GM12878 (cell line): ENCODE measurements at regions not wholly inside any gene's neighbourhood (a gene's known extent, or its start where the extent isn't known, plus 50 kb on each side); places are given as distances from the start of the nearest gene placed in this dataset.

ENCODE experiments used
- BCL11A ChIP-seq: IDR thresholded peaks from 2 replicates; pipeline ENCODE4 v1.6.1; 2011; ENCODE audit warnings: low read depth, low read length
- CBFB ChIP-seq: IDR thresholded peaks from 2 replicates; pipeline ENCODE4 v1.6.1; 2016; ENCODE audit warnings: antibody characterized with exemption, low read depth
- CREM ChIP-seq: IDR thresholded peaks from 2 replicates; pipeline ENCODE4 v1.6.1; 2014; ENCODE audit warnings: antibody characterized with exemption, low read depth
- GATAD2B ChIP-seq: fragments of 450-650 bp; conservative IDR thresholded peaks from 2 replicates; pipeline ENCODE4 v1.6.1; 2017; ENCODE audit warnings: low read depth, mild to moderate bottlenecking, moderate library complexity
- HDAC2 ChIP-seq: fragments of 200-600 bp; sonication (generic); IDR thresholded peaks from 2 replicates; pipeline ENCODE4 v1.6.1; 2017
- IKZF1 ChIP-seq: fragments of 450-650 bp; conservative IDR thresholded peaks from 2 replicates; pipeline ENCODE4 v1.6.1; 2017; ENCODE audit warnings: antibody characterized with exemption, mild to moderate bottlenecking
- IKZF2 ChIP-seq, 2 experiments: fragments of 450-650 bp; IDR thresholded peaks; 2 replicates each; pipeline ENCODE4 v1.6.1; 2017; ENCODE audit warnings: mild to moderate bottlenecking in 2 of 2, moderate library complexity in 2 of 2
- IRF4 ChIP-seq: IDR thresholded peaks from 2 replicates; pipeline ENCODE4 v1.6.1; 2011; ENCODE audit warnings: low read depth, low read length
- JUNB ChIP-seq: IDR thresholded peaks from 2 replicates; pipeline ENCODE4 v1.6.1; 2016; ENCODE audit warnings: antibody characterized with exemption, mild to moderate bottlenecking
- LARP7 ChIP-seq: fragments of 450-650 bp; IDR thresholded peaks from 2 replicates; pipeline ENCODE4 v1.6.1; 2017; ENCODE audit warnings: mild to moderate bottlenecking
- MEF2B ChIP-seq: fragments of 450-650 bp; IDR thresholded peaks from 2 replicates; pipeline ENCODE4 v1.6.1; 2018; ENCODE audit warnings: mild to moderate bottlenecking, moderate library complexity; ENCODE audit not compliant: partially characterized antibody, poor library complexity, severe bottlenecking
- MTA2 ChIP-seq: fragments of 450-650 bp; IDR thresholded peaks from 2 replicates; pipeline ENCODE4 v1.6.1; 2016; ENCODE audit warnings: low read depth, mild to moderate bottlenecking, moderate library complexity
- MYB ChIP-seq: fragments of 150-350 bp; IDR thresholded peaks from 2 replicates; pipeline ENCODE4 v1.6.1; 2014; ENCODE audit warnings: mild to moderate bottlenecking, low read depth, low read length, borderline replicate concordance
- NBN ChIP-seq: fragments of 450-650 bp; IDR thresholded peaks from 2 replicates; pipeline ENCODE4 v1.6.1; 2016
- NR2F1 ChIP-seq: fragments of 450-650 bp; conservative IDR thresholded peaks from 2 replicates; pipeline ENCODE4 v1.6.1; 2017; ENCODE audit warnings: mild to moderate bottlenecking
- POU2F2 ChIP-seq: IDR thresholded peaks from 3 replicates; pipeline ENCODE4 v1.6.1; 2011; ENCODE audit warnings: low read depth, mild to moderate bottlenecking, low read length, borderline replicate concordance
- RUNX3 ChIP-seq: IDR thresholded peaks from 2 replicates; pipeline ENCODE4 v1.6.1; 2012; ENCODE audit warnings: low read length, inconsistent platforms
- SP1 ChIP-seq: IDR thresholded peaks from one replicate; pipeline ENCODE4 v1.6.1; 2011; ENCODE audit warnings: low read depth, low read length
- SPI1 ChIP-seq: IDR thresholded peaks from 2 replicates; pipeline ENCODE4 v1.6.1; 2011; ENCODE audit warnings: low read depth, mild to moderate bottlenecking, low read length, moderate library complexity, borderline replicate concordance; ENCODE audit not compliant: insufficient read depth
- TCF7 ChIP-seq: IDR thresholded peaks from 2 replicates; pipeline ENCODE4 v1.6.1; 2014; ENCODE audit warnings: antibody characterized with exemption, borderline replicate concordance
- YY1 ChIP-seq: IDR thresholded peaks from 2 replicates; pipeline ENCODE4 v1.6.1; 2011; ENCODE audit warnings: low read depth, mild to moderate bottlenecking, low read length
- ZNF207 ChIP-seq: fragments of 450-650 bp; IDR thresholded peaks from 2 replicates; pipeline ENCODE4 v1.6.1; 2014; ENCODE audit warnings: antibody characterized with exemption, mild to moderate bottlenecking, borderline replicate concordance
- ZNF217 ChIP-seq: fragments of 450-650 bp; IDR thresholded peaks from 2 replicates; pipeline ENCODE4 v1.6.1; 2017; ENCODE audit warnings: antibody characterized with exemption, mild to moderate bottlenecking
- TF ChIP-seq, protein P1 (sequence below): fragments of 450-650 bp; conservative IDR thresholded peaks from 2 replicates; pipeline ENCODE4 v1.6.1; 2017; ENCODE audit warnings: mild to moderate bottlenecking, moderate library complexity
- TF ChIP-seq, protein P2 (sequence below): fragments of 450-650 bp; IDR thresholded peaks from 2 replicates; pipeline ENCODE4 v1.6.1; 2017; ENCODE audit warnings: mild to moderate bottlenecking, low read depth, inconsistent platforms; ENCODE audit not compliant: poor library complexity, severe bottlenecking
- TF ChIP-seq, protein P3 (sequence below): IDR thresholded peaks from 2 replicates; pipeline ENCODE4 v1.6.1; 2011; ENCODE audit warnings: borderline replicate concordance, low read depth, mild to moderate bottlenecking, moderate library complexity, low read length; ENCODE audit not compliant: insufficient read depth, poor library complexity, severe bottlenecking
- TF ChIP-seq, protein P4 (sequence below): fragments of 450-650 bp; IDR thresholded peaks from 2 replicates; pipeline ENCODE4 v1.6.1; 2017; ENCODE audit warnings: low read depth, mild to moderate bottlenecking, moderate library complexity

DNA sequence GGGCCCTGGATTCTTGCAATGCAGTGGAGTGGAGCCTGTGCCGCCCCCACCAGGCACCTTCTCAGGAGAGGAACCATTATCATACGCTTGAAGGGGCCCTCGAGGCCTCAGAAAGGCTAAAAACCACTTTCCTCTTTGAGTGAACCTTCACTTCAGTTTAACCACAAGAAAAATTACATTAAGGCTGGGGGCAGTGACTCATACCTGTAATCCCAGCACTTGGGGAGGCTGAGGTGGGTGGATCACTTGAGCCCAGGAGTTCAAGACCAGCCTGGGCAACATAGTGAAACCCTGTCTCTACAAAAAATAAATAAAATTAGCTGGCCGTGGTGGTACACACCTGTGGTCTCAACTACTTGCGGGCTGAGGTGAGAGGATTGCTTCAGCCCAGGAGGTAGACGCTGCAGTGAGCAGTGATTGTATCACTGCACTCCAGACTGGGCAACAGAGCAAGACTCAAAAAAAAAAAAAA, 165.8 kb upstream of the GRK3 start (continued):
- peak; percentile 89 for TF ChIP-seq CBFB
- TF ChIP-seq, protein P1, sequence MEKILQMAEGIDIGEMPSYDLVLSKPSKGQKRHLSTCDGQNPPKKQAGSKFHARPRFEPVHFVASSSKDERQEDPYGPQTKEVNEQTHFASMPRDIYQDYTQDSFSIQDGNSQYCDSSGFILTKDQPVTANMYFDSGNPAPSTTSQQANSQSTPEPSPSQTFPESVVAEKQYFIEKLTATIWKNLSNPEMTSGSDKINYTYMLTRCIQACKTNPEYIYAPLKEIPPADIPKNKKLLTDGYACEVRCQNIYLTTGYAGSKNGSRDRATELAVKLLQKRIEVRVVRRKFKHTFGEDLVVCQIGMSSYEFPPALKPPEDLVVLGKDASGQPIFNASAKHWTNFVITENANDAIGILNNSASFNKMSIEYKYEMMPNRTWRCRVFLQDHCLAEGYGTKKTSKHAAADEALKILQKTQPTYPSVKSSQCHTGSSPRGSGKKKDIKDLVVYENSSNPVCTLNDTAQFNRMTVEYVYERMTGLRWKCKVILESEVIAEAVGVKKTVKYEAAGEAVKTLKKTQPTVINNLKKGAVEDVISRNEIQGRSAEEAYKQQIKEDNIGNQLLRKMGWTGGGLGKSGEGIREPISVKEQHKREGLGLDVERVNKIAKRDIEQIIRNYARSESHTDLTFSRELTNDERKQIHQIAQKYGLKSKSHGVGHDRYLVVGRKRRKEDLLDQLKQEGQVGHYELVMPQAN: peak; percentile 71
- TF ChIP-seq SP1: peak; percentile 72
- peak; percentile 66; the same call in 1 of the 2 replicates for TF ChIP-seq YY1
- TF ChIP-seq LARP7: 0 out of 2 replicates have a peak, but pooled peaks have one; percentile 38
- 0 out of 2 replicates have a peak, but pooled peaks have one; percentile 53 for TF ChIP-seq GATAD2B
- peak; percentile 99 for TF ChIP-seq ZNF217
- TF ChIP-seq IKZF2 (IDR thresholded peaks at IDR 0.05): peak; percentile 80 to 88
- peak; percentile 83 for TF ChIP-seq NBN
- TF ChIP-seq TCF7: peak; percentile 62; the same call in 1 of the 2 replicates
- peak; percentile 83 for TF ChIP-seq IKZF1
- TF ChIP-seq ZNF207: peak; percentile 33; the same call in 1 of the 2 replicates
- TF ChIP-seq MEF2B: peak; percentile 63
- peak; percentile 96 for TF ChIP-seq RUNX3
- TF ChIP-seq MTA2: peak; percentile 85; the same call in 1 of the 2 replicates
- TF ChIP-seq, protein P2, sequence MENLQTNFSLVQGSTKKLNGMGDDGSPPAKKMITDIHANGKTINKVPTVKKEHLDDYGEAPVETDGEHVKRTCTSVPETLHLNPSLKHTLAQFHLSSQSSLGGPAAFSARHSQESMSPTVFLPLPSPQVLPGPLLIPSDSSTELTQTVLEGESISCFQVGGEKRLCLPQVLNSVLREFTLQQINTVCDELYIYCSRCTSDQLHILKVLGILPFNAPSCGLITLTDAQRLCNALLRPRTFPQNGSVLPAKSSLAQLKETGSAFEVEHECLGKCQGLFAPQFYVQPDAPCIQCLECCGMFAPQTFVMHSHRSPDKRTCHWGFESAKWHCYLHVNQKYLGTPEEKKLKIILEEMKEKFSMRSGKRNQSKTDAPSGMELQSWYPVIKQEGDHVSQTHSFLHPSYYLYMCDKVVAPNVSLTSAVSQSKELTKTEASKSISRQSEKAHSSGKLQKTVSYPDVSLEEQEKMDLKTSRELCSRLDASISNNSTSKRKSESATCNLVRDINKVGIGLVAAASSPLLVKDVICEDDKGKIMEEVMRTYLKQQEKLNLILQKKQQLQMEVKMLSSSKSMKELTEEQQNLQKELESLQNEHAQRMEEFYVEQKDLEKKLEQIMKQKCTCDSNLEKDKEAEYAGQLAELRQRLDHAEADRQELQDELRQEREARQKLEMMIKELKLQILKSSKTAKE: peak; percentile 72
- peak; percentile 68 for TF ChIP-seq BCL11A
- 0 out of 2 replicates have a peak, but pooled peaks have one; percentile 21 for TF ChIP-seq MYB
- peak; percentile 70 for TF ChIP-seq IRF4
- TF ChIP-seq NR2F1: peak; percentile 89
- peak; percentile 65; the same call in 2 of the 3 replicates for TF ChIP-seq POU2F2
- peak; percentile 21; the same call in 1 of the 2 replicates for TF ChIP-seq SPI1
- TF ChIP-seq CREM: peak; percentile 58
- TF ChIP-seq, protein P3, sequence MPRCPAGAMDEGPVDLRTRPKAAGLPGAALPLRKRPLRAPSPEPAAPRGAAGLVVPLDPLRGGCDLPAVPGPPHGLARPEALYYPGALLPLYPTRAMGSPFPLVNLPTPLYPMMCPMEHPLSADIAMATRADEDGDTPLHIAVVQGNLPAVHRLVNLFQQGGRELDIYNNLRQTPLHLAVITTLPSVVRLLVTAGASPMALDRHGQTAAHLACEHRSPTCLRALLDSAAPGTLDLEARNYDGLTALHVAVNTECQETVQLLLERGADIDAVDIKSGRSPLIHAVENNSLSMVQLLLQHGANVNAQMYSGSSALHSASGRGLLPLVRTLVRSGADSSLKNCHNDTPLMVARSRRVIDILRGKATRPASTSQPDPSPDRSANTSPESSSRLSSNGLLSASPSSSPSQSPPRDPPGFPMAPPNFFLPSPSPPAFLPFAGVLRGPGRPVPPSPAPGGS: peak; percentile 38
- TF ChIP-seq JUNB: peak; percentile 93
- TF ChIP-seq, protein P4, sequence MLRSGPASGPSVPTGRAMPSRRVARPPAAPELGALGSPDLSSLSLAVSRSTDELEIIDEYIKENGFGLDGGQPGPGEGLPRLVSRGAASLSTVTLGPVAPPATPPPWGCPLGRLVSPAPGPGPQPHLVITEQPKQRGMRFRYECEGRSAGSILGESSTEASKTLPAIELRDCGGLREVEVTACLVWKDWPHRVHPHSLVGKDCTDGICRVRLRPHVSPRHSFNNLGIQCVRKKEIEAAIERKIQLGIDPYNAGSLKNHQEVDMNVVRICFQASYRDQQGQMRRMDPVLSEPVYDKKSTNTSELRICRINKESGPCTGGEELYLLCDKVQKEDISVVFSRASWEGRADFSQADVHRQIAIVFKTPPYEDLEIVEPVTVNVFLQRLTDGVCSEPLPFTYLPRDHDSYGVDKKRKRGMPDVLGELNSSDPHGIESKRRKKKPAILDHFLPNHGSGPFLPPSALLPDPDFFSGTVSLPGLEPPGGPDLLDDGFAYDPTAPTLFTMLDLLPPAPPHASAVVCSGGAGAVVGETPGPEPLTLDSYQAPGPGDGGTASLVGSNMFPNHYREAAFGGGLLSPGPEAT: peak; percentile 61
- 0 out of 2 replicates have a peak, but pooled peaks have one; percentile 52 for TF ChIP-seq HDAC2
